HG03280 (cell line): ENCODE measurements at regions not wholly inside any gene's neighbourhood (a gene's known extent, or its start where the extent isn't known, plus 50 kb on each side); places are given as distances from the start of the nearest gene placed in this dataset.
"Not testable (repeated sequence)": the region's sequence is repeated elsewhere in the genome, so short reads cannot be mapped to it uniquely, and the experiment has no call there.

Experiments used
- ATAC-seq: cut with Tn5 transposase; IDR thresholded peaks from one replicate; pipeline ENCODE4 v1.9.1; 2021; ENCODE audit warnings: mild to moderate bottlenecking, moderate library complexity; ENCODE audit not compliant: unreplicated experiment

DNA sequence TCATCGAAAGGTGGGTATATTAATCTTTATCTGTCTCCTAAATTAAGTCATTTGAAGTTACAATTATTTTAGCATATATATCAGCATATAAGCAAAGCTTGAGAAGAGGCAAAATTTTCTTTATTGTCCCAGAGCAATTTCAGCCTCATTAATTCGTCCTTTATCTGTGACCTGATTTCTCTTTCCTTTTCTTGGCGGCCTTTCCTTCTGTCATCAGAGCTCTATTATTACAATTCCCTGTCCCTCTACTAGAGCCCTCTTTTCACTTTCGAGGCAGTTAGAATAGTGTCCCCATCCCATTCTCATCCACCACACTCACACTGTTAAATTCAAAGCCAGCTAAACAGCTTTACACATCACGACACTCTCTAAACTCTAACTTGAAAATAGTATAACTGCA, 1293.2 kb upstream of the FAM98A start:
- ATAC-seq, result no peak

DNA sequence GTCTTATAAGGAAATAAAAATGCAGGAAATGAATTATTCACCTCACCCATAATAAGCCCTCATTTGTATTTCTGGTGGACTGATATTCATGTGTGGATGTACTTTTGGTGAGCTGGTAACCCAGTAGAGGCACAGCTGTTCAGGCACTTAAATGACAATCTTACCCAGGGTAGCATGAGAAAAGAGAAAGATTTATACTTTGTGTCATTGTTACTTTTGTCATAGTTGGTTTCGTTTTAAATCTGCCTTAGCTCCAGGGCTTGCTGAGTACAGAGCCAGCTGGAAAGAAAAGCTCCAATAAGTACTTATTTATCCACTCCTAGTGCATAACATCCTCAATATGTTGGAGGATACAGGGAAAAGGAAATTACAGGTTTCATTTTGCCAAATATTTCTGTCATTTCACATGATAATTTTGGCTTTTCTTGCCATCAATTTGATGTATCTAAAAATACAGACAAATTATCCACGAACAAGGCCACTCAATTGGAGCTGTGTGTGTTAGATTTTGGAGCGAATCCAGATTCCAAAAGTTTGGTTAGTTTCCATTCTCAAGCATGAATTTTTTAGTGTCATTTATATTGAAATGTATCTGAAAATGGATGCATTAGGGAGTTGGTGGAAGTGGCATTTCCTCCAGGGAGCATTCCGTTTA, 1276.1 kb upstream of the FAM98A start:
- no peak for ATAC-seq

GRCh38 chr2:34853646-34854045, 1254.5 kb upstream of the FAM98A start:
- ATAC-seq, result no peak

DNA sequence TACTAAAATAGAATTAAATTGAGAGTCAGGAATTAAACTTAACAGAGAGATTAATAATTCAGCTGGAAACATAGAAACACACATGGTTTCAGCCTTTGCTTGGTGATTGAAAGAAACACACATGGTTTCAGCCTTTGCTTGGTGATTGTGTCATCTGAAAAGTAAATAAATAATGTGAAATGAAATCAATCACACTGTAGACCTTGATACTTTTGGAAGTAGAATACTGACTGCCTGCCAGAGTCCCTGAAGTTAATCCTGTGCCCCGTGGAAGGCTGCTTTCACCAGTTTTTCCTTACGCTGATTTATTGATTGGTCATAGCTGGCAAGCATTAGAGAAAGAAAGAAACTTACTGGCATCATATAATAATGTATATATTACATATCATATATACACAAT, 1252.7 kb upstream of the FAM98A start:
- ATAC-seq, result no peak

- ATAC-seq, result no peak
Observed at GRCh38 chr2:34849827-34850226, 1250.7 kb upstream of the FAM98A start.

GRCh38 chr2:34848691-34849090, 1249.6 kb upstream of the FAM98A start:
- ATAC-seq, result no peak

GRCh38 chr2:34848132-34848531, 1249.0 kb upstream of the FAM98A start:
- ATAC-seq, result no peak

GRCh38 chr2:34844629-34845028, 1245.5 kb upstream of the FAM98A start:
- ATAC-seq, result no peak

- ATAC-seq, result no peak
Observed at GRCh38 chr2:34838408-34838807, 1239.3 kb upstream of the FAM98A start.

DNA sequence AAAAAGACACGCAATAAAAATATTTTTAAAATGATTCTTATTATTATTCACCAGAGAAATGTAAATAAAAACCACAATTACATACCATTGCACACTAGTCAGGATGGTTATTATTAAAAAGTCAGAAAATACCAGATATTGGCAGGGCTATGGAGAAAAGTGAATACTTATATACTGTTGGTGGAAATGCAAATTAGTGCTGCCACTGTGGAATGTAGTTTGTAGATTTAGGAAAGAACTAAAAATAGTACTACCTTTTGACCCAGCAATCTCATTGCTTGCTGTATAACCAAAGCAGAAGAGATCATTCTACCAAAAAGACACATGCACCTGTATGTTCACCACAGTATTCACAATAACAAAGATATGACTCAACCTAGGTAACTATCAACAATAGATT, 1237.3 kb upstream of the FAM98A start:
- ATAC-seq, result no peak

DNA sequence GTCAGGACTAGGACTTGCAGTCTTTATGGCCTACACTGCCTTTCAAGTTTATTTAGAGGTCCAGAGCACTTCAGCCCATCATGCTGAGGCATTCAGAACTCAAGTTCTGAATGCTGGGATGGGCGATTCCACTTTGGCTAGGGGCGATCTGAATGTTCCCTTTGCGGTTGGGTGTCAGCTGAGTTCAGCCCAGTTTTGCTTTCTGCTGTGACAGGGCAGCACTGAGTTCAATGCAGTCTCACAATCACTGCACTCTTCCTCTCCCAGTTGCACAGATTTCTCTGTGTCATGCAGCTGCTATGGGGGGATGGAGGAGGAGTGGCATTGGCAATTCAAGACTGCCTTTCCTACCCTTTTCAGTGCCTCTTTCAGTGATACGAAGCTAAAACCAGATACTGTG, 1232.0 kb upstream of the FAM98A start:
- ATAC-seq, result no peak

DNA sequence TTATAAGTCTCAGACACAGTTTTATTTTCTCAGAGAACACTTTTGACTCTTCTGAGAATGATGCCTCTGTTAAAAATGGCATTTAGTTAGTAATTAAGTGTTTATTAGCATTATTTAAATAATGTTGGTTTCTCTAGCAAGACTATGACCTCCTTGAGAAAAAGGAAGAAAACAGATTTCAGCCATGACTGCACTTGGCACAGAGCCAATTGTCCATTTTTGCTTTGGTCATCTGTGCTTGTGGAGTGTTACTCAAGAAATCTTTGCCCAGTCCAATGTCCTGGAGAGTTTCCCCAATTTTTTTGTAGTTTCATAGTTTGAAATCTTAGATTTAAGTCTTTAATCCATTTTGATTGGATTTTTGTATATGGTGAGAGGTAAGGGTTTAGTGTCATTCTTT, 1229.4 kb upstream of the FAM98A start:
- no peak for ATAC-seq

DNA sequence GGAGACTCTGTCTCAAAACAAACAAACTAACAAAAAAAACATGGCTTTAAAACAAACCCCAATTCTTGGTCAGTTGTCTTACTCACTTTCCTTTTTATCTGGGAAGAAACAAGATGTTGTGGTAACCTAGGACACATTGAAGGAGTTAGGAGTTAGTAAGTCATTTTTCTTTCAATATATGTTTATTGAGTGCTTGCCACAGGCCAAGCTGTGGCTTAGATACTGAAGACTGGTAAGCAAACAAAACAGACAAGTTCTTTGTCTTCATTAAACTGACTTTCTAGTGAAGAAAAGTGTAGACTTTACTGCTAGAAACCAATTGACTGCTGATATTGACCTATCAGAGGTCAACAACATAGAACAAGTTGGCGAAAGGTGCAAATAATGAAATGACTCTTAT, 1228.3 kb upstream of the FAM98A start:
- no peak for ATAC-seq

GRCh38 chr2:34825686-34826085, 1226.6 kb upstream of the FAM98A start:
- no peak for ATAC-seq

DNA sequence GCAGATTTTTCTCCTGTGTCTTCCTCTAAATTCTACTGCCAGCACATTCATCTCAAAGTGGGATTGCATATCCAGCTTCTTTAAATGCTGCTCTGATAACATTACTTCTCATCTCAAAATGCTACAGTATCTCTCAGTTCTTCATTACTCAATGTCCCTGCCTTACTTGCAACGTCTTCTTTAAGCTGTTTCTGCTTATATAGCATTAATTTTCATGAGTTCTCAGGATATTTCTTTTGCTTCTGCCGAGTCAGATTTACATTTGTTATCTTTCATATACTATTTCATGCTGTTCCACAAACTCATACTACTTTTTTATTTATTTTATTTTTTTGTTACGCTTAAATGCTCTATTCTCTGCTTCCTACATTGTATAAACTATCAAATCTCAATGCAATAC, 1223.5 kb upstream of the FAM98A start:
- no peak for ATAC-seq

GRCh38 chr2:34815052-34815741, 1216.1 kb upstream of the FAM98A start:
- ATAC-seq, result no peak

DNA sequence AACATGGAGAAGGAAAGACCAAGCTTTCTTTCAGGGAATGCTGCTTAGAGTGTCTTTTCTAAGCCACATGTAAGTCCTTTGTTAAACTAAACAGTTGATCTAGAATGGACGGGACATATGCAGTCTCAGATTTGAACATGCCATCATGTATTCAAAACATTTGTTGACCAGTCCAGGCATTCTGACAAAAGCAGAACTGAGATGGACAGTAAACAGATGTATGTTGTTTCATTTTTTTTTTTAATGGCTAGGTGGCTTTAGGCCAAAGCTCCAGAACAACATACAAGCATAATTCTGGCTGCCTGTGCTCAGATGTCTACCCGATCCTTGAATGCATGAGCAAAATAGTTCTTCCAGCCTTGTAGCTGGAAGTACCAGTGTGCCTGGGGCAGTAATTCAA, 1211.4 kb upstream of the FAM98A start:
- ATAC-seq, result no peak

DNA sequence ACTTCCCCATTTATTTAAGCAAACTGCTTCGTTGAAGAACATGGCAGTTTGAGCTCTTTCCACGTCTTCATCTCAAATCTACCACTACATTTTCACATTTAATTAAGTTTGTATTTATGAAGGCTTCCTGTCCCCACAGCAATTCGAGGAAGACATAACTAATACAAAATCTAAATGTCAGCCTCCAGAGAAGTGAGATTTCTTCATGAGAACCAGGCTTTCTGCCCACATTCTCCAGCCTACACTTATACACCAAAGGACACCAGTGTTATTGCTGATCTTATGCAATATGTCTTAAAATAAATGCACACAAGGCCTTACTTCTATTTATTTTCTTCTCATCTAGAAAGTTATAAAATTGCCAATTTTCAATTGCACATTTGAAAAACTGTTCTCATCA, 1209.3 kb upstream of the FAM98A start:
- no peak for ATAC-seq

- ATAC-seq, result no peak
Observed at GRCh38 chr2:34806891-34807290, 1207.8 kb upstream of the FAM98A start.

DNA sequence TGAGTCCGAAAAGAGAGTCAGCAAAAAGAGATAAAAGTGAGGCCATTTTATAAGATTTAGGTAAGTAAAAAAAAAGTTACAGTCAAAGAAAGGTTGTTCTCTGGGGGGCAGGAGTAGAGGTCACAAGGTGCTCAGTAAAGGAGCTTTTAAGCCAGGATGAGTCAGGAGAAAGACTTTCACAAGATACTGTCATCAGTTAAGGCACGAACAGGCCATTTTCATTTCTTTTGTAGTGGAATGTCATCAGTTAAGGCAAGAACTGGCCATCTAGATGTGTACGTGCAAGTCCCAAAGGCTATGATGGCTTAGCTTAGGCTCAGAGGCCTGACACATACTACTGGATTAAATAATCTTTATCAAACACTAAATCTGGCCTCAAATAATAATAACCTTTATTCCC, 1207.3 kb upstream of the FAM98A start:
- no peak for ATAC-seq

GRCh38 chr2:34799556-34799955, 1200.5 kb upstream of the FAM98A start:
- ATAC-seq, result no peak

GRCh38 chr2:34795586-34795985, 1196.5 kb upstream of the FAM98A start:
- not testable (repeated sequence) for ATAC-seq

DNA sequence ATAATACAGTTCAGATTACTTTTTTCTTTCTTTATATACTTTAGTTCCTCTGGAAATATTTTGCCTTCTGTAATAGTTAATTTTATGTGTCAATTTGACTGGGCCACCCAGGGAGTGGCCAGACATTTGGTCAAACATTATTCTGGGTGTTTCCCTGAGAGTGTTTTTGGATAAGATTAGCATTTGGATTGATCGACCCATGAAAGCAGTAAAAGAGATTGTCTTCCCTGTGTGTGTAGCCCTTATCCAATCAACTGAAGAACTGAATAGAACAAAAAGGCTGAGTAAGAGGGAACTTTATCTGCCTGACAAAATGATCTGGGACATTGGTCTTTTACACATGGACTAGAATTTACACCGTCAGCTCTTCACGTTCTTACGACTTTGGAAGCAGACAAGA, 1190.1 kb upstream of the FAM98A start:
- no peak for ATAC-seq
